ENCODE measurements at regions not wholly inside any gene's neighbourhood (a gene's known extent, or its start where the extent isn't known, plus 50 kb on each side); places are given as distances from the start of the nearest gene placed in this dataset.

DNA sequence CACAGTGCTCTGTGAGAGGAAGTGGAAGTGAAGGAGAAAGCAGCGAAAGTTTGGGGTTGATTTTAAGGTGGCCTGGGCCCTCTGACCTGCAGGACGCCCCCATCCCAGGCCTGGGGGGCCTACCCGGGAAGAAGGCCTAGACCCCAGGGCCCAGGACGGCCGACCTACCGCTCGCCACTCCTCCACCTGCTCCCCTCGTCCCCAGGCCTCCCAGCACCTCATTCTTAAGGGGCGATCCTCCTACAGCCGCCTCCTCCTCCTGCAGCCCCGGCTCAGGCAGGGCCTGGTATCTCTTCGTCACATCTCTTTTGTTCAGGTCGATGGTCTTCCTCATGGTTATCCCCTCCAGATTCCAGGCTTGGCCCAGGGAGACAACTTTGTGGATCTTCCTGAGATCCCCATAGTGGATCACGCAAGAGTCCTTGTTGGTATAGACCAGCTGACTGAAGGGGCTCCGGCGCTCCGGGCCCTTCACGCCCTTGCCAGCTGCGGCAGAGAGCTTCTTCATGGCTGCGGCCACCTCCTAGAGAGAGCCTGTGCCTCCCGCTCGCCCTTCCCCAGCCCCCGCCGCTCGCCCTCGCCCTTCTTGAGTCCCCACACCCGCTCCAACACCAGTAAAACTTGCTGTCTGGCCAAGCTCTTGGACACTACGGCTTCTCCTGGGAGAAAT is 117.5 kb downstream of the OR13A1 start:
- no peak for DNase-seq (ENCODE audit: low read depth in 2 of 2)

DNA sequence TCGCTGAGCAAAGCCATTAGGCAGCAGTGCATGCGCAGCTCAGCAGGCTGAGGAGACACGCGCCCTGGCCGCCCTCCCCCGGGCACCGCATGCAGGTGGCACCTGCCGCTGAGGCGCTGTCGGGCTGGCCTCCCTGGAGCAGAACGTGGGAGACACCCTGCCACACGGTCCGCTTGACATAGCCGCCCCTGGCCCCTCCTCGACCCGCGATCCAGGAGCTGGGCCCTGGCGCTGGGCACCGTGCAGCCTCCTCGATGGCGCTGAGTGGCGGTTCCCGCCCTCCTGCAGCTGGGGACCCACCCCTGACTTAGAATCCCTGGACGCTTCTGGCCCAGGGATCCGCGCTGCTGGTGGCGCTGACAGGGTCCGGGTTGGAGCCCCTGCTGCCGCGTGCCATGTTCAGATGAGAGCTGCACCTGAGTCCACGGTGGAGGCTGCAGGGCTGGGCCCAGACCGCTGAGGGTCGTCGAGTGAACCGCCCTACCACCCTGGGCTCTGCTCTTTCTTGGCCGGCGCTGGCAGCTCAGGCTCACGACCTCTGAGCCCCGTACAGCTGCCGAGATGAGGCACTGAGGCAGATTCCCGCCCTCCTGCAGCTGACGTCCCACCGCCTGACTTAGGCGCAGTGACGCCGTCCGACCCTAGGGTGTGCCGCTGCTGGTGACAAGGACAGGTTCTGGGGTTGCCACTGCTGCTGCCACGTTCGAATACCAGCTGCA is 116.8 kb downstream of the OR13A1 start:
- DNase-seq (ENCODE audit: low read depth in 2 of 2) = no peak

DNA sequence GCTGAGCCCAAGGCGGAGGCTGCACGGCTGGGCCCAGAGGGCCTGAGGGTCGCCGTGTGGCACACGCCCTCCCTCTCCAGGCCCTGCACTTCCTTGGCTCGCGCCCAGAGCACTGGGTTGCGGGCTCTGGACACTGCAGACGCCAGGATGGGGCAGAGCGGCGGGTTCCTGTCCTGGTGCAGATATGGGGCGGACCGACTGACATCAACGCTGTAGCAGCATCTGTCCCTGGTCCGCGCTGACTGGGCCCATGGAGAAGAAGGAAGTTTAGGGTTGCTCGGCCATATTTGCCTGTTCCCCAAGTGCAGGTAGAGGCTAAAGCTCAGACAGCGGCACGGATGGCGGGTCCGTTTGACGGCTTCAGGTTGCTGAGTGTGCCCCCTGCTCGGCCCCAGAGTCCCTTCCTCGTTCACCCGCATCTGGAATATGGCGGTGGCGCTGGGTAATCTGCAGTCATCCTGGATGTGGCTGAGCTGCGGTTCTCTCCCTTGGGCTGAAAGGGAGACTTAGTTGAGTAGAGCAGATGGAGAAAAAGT is 116.1 kb downstream of the OR13A1 start:
- DNase-seq (ENCODE audit: low read depth in 2 of 2) = no peak

DNA sequence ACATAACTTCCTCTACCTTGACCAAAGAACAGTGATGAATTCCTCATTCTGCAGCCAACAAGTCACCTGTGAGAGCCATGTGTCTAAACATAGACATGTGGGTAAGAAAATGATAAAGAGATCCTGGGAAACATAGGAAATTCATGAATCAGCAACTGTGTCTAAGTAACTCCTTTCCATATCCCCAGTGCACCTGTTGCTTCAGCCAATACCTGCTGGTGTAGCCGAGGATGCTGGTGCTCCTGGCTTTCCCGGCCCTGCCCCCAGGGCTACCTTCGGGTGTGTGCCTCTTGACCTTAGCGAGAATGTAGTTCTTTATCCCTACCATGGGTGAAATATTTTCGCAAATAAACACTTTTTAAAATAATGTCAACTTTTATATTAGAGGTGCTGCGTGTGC is 114.1 kb downstream of the OR13A1 start:
- DNase-seq (ENCODE audit: low read depth in 2 of 2) = no peak

DNA sequence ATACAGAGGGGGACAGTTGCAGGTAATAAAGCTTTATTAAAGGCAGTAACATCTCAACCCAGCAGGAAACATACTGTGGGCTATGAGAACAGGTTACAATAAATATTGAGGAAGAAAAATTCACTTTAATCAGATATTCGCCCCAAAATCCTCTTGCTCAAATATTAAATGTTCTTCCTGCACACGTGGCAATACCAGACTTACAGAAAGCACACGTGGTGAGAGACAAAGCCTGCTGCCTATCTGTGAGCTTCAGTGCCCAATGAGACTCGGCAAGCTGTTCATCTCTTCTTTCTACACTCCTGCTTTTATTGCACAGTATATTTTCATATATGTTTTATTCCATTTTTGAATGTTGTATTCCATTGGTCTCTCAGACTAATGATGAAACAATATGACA is 113.2 kb downstream of the OR13A1 start:
- no peak for DNase-seq (ENCODE audit: low read depth in 2 of 2)

DNA sequence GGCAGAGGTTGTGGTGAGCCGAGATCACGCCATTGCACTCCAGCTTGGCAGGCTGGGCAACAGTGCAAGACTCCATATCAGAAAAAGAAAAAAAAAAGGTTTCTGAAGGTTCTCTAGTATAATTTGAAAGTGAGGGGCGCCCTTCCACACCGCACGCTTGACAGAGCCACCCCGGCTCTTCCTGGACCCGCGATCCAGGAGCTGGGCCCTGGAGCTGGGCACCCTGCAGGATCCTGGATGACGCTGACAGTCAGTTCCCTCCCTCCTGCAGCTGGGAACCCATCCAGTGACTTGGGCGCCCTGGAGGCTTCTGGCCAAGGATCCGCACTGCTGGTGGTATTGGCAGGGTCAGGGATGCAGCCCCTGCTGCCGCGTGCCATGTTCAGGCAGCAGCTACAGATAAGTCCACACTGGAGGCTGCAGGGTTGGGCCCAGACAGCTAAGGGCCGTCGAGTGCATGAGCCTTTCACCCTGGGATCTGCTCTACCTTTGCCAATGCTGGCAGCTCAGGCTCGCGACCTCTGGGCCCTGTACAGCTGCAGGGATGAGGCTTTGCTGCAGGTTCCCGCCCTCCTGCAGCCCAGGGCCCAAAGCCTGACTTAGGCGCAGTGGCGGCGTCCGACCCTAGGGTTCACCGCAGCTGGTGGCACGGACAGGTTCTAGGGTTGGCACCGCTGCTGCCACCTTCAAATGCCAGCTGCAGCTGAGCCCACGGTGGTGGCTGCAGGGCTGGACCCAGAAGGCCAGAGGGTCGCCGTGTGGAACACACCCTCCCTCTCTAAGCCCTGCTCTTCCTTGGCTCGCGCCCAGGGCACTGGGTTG is 110.2 kb downstream of the OR13A1 start:
- no peak for DNase-seq (ENCODE audit: low read depth in 2 of 2)

DNA sequence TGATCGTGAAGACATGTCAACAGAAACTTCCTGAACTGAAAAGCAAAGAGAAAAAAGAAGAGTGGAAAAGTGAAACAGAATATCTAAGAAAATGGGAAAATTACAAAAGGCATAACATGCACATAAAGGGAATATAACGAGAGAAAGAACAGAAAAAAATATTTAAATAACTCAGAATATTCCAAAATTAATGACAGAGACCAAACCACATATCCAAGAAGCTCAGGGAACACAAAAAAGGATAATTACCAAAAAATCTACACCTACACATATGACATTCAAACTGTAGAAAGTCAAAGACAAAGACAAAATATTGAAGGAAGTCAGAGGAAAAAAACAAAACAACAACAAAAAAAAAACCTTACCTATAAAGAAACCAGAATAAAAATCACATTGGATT is 105.5 kb downstream of the OR13A1 start:
- DNase-seq (ENCODE audit: low read depth in 2 of 2) = no peak

DNA sequence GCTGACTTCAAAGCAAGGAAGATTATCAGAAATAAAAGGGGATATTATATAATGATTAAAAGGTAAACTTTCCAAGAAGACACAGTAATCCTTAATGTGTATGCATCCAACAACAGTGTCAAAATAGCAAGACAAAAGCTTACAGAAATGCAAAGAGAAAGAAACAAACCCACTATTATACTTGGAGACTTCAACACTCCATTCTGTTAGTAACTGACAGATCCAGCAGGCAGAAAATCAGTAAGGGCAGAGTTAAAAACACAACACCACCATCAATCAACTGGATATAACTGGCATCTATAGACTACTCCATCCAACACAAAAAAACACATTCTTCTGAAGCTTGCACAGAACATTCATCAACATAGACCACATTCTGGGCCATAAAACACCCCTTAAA is 103.8 kb downstream of the OR13A1 start:
- DNase-seq (ENCODE audit: low read depth in 2 of 2) = no peak

DNA sequence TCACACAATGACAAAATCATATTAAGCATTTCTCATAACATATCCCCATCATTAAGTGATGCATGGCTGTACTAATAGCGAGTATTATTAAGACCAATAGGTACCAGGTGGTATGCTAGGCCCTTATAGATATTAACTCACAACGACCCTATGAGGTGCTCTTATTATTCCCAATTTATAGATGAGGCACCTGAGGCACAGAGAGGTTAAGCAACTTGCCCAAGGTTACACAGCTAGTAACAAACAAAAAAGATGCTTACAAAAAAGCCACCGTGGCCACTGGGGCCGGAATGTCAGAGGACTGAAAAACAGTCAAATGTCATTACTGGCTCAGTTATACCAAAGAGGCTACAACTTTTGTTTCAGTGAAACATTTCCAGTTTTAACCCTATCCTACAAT is 96.0 kb downstream of the OR13A1 start:
- no peak for DNase-seq (ENCODE audit: low read depth in 2 of 2)

DNA sequence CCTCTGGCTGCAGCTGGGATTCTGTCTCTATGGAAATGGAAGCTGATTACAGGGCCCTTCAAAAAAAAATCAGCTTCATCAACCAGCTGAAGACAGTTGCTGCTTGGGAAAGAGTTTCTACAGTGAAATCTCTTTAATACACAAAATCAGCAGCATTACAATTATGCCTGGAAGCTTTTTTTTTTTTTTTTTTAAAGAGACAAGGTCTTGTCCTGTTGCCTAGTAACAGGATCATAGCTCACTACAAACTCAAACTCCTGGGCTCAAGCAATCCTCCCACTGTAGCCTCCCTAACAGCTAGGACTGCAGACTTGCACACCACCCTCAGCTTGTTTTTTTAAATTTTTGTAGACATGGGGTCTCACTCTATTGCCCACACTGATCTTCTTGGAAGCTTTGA is 94.5 kb downstream of the OR13A1 start:
- no peak for DNase-seq (ENCODE audit: low read depth in 2 of 2)

DNA sequence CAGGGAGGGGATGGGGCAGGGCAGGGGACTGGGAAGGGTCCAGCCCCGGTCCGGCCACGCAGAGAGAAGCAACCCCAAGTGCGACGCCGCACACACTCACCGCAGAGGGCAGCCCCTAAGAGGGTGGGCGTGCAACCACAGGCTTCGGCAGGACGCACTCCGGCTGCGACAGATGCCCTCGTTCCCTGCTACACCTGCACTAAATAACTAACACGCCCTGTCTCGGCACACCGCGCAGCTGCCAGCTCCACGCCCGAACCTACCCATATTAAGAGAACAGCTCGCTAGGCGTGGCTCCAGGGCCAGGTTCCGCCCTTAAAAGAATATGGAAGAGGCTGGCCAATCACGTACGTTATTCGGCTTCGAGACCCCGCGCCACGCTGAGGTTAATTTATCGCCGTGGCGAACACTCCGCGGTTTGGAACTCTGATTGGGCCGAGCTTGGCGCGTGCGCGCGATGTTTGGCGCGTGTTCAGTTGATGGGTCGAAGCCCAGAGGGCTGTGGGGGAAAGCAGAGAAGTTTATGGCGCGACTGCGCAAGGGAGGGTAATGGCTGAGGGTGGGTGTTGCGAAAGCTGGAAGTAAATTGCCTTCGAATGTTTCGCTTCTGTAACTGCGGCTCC is 91.1 kb downstream of the OR13A1 start:
- DNase-seq (ENCODE audit: low read depth in 2 of 2) = no peak

DNA sequence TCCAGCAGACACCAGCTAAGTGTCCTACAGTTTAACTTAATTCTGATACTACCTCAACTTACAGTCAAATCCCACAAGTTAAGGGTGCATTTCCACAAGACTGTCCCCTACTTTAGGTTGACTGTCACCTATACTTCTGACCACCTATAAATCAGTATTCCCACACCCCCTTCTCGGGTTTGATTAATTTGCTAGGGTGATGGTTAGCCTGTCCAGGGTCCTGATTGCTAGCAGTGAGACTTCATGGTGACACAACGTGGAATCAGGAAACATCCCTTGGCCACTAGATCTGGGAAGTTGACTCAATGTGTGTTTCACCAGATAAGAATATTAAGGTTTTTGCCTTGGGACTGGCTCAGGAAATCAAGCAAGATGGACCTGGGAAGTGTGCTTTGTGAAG is 88.4 kb downstream of the OR13A1 start:
- no peak for DNase-seq (ENCODE audit: low read depth in 2 of 2)

DNA sequence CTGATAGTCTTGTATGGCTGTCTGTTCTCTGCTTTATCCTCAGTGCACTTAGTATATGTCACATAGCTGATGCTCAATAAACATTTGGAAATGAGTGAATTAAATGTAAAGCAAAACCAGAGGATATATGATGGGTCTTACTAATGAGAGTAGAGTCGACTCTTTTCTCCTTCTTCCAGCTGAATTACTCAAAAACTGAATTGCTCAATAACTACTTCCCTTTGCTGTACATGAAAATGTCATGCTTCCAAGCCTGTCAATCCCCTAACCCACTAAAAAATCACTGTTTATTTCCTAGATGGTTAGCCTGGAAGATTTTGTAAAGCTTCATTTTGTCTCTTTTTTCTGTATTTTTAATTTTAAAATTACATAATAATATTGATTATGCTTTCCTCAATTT is 88.0 kb downstream of the OR13A1 start:
- no peak for DNase-seq (ENCODE audit: low read depth in 2 of 2)

DNA sequence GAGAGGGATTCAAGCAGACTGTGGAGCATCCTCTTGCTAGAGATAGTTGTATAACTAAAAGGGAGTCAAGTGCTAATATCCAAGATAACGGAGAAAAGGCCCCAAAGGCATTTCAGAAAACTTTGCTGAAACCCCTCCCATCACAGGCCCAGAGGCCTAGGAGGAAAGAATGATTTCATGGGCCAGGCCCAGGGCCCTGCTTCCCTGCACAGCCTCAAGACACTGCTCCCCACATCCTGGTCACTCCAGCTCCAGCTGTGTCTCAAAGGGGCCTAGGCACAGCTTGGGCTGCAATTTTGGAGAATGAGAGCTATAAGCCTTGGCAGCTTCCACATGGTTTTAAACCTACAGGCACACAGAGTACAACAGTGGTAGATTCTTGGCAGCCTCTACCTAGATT is 85.6 kb downstream of the OR13A1 start:
- DNase-seq (ENCODE audit: low read depth in 2 of 2) = no peak

DNA sequence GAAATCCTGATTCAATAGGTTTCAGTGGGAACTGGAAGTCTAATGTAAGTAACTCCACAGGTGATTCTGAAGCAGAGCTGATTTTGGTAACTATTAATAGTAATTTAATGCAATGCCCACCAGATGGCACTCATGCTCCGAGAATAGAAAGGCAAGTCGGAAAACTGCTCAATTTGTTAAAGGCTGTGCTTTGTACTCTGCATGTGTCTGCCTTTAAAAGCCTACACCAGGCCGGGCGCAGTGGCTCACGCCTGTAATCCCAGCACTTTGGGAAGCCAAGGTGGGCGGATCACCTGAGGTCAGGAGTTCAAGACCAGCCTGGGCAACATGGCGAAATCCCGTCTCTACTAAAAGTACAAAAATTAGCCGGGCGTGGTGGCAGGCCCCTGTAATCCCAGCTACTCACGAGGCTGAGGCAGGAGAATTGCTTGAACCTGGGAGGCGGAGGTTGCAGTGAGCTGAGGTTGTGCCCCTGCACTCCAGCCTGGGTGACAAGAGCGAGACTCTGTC is 80.1 kb downstream of the OR13A1 start:
- DNase-seq (ENCODE audit: low read depth in 2 of 2) = peak; percentile 4 to 18

DNA sequence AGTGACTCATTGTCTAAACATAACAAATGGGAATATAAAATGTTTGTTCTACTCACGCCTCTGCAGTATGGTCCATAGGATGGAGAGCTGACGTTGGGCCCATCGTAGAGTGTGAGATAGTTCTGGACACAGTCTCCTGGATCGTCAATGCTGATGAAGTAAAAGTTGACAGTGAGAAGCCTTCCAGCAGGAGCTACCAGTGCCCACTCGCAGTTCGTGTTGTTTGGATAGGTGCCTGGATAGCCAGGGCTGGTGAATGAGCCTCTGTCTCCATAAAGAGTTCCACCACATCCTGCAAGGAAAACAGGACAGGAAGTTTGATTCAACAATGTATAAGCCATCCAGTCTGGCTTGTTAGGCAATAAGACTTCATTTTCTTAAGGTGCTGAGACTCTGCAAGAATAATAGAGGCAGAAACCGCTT is 79.6 kb downstream of the OR13A1 start:
- DNase-seq (ENCODE audit: low read depth in 2 of 2) = no peak

DNA sequence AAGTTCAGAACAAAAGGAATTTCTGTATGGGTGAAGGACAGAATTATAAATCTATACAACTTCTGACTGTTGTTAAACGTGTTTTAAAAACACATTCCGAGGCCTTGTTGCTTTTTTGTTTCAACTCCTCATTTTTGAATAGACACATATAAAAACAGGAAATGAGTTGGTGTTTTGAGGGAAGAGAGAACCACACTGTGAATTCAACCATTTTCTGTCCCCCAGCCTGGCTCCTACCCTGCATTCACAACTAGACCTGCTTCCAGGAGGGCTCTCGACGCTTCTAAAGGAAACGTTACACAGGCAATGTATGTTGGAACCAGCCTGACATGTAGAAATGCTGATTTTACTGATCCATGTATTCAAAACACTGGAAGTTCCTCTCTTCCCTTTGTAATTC is 76.5 kb downstream of the OR13A1 start:
- no peak for DNase-seq (ENCODE audit: low read depth in 2 of 2)

DNA sequence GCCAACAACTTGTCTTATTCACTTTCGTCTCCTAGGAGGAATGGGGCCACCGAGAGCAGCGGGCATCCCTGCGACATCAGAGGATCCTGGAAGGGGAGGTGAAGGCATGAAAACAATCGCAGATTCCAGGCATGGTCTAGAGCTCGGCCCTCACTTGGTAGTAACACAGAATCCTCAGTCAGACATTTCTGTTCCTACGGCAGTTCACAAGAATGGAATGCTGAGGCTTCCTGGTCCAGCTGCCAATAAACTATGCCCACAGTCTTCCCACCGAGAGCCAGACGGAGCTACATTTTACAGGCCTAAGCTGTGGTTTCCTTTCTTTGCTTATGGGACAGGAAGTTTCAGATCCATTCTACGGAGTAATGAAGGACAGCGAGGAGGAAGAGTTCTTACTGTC is 75.8 kb downstream of the OR13A1 start:
- DNase-seq (ENCODE audit: low read depth in 2 of 2) = no peak

DNA sequence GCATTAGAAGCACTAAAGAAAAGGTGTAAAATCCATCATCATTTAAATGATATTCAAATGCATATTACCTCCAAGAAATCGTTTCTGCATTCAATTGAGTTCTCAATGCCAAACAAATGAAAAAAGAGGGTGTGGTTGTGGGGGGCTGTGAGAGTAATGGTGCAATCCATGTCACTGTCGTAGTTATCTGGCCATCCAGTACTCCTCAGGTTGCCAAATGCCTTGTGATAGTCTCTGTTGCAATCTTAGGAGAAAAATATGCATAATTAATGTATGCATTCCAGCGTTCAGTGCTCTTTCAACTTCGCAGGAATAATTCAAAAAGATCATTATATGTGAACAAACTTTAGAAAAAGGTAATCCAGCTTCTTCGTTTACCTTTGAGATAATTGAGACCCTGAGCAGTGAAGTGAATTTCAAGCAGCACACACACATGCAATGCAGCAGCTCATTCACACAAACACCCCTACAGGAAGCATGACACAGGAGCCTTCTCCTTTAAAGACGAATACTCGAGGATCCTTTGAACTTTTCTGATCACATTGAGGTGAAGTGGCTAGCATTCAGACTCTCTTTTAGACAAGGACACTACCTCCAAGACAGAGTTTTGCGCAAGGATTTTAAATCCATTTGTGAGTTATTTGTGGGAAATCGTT is 73.4 kb downstream of the OR13A1 start:
- DNase-seq (ENCODE audit: low read depth in 2 of 2) = no peak

DNA sequence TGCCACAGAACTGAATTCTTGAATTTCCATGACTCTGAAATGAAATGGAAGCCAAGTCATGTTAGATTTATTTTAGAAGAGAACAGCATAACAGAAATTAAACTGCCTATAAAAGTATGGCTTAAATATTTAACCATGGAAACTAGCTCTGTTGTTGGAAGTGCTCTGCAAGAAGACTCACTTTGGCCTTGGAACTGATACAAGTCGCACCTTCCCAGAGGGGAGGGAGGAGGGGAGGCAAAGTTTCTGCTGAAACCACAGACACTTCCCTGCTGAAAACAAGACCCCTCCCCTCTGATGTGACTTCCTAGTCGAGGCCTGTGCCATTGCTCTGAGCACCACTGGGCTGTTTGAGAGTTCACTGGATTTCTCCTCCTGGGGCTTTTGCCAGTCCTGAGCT is 72.1 kb downstream of the OR13A1 start:
- no peak for DNase-seq (ENCODE audit: low read depth in 2 of 2)

DNA sequence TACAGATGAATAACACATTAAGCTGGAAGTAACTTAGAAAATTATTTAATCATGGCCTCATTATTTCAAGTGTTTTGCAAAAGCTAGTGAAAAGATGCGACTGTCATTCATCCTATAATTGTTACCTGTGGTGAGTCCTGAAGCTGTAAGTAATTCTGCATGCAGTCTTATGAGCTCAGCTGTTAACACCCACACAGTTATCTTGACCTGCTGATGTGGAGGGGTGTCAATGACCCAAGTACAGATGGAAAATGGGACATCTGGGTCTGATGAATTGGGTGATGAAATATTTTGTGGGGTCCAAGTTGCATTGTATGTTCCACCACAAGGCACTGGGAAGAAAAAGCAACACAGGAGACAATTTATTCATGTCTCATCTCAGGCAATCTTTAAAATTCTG is 68.9 kb downstream of the OR13A1 start:
- DNase-seq (ENCODE audit: low read depth in 2 of 2) = no peak
